GM21515 (cell line): ENCODE measurements at regions not wholly inside any gene's neighbourhood (a gene's known extent, or its start where the extent isn't known, plus 50 kb on each side); places are given as distances from the start of the nearest gene placed in this dataset.
"Not testable (repeated sequence)": the region's sequence is repeated elsewhere in the genome, so short reads cannot be mapped to it uniquely, and the experiment has no call there.

ENCODE experiments used
- ATAC-seq: cut with Tn5 transposase; IDR thresholded peaks from one replicate; pipeline ENCODE4 v1.9.1; 2021; ENCODE audit not compliant: unreplicated experiment

DNA sequence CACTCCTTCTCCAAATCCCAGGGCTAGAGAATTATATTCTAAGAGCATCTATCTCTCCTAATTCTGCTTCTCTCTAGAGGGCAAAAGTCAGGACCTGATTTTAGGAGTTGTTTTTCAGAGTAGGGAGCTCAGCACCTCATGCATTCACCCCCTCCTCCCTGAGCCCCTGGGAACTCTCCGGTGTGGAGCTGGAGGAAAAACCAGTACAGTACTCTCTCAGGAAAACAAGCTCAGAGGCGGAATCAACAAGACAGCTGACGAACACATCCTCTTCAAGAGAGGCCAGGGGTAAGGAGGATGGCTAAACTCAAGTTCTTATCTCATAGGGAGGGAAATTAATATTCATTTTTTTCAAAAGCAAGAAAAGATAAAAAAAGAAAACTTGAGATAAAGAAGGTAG is 120.1 kb upstream of the CDYL start:
- ATAC-seq = no peak

DNA sequence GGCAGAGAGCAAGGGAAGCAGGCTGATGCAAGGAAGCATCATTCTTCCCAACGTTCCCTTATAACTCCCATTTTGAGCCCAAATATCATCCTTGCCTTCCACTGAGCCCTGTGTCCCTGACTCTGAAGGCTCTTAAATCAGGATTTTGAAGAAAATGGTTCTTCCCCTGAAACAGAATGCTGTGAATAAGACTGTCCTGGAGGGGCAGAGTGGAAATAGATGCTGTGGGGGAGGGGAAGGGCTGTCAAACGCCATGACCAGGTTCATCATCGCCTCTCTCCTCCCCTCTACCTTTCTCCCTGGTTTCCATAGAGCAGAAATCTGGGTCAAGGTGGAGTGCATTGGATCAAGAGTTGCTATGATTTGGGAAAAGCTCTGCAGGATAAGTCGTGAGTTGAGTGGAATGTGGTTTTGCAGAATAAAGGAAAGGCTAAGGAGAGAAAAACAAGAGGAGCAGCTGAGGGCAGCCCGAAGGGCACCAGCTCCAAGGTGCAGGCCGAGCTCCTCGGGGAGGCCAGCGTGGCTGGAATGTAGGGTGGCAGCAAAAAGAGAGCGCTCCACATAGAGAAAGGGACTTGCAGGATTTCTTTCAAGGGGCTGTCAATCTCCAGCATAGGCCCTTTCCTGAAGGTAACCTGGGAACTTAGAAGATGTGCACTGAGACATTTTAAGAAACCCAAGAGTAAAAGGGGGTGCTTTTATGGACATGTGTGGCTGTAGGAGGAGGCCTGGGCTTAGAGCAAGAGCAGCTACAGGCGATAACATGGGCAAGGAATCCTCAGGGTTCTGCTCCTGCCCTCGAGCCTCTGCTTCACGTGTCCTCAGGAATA is 120.8 kb upstream of the CDYL start:
- no peak for ATAC-seq

DNA sequence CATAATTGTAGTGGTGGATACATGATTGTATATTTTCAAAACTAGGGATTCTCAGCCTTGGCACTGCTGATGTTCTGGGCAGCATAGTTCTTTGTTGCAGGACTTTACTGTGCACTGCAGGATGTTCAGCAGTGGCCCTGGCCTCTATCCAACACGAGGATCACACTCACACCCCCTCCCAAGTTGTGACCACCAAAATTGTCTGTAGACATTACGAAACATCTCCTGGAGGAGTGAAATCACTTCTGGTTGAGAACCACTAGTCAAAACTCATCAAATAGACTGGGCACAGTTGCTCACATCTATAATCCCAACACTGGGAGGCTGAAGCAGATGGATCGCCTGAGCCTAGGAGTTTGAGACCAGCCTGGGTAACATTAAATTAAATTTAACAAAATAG is 123.1 kb upstream of the CDYL start:
- no peak for ATAC-seq

DNA sequence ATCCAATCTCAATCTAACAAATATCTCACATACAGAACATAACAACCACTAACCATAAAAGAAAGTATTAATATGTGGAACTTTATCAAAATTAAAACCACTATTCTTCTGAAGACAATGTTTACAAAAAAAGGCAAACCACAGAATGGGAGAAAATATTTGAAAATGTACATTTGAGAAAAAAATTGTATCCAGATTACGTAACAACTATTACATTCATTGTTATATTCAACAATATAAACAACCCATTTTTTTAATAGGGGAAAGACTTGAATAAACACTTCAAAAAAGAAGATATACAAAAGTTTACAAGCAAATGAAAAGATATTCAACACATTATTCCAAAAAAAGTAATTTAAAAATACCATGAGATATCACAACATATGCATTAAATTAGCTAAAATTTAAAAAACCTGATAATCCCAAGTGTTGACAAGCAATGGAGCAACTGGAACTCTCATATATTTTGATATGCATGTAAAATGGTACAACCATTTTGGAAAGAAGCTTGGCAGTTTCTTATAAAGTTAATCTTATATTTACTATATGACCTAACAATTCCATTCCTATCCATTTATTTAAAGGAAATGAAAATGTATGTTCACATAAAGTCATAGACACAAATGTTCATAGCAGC is 124.3 kb upstream of the CDYL start:
- no peak for ATAC-seq

DNA sequence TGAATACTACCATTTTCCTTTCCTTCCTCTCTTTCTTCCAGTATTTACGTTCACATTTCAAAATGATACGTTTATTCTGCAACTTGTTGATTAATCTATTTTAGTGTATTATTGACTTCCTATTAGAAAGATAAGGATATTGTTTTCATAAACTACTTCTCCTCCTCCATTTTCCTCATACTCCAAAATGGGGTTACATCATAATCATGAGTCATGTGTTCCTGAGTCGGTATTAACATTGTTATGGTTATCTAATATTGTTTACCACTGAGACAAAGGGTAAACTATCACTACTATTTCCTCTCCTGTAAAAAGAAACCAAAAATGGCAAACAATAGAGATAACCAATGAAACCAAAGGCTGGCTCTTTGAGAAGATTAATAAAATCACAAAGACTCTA is 126.5 kb upstream of the CDYL start:
- no peak for ATAC-seq

DNA sequence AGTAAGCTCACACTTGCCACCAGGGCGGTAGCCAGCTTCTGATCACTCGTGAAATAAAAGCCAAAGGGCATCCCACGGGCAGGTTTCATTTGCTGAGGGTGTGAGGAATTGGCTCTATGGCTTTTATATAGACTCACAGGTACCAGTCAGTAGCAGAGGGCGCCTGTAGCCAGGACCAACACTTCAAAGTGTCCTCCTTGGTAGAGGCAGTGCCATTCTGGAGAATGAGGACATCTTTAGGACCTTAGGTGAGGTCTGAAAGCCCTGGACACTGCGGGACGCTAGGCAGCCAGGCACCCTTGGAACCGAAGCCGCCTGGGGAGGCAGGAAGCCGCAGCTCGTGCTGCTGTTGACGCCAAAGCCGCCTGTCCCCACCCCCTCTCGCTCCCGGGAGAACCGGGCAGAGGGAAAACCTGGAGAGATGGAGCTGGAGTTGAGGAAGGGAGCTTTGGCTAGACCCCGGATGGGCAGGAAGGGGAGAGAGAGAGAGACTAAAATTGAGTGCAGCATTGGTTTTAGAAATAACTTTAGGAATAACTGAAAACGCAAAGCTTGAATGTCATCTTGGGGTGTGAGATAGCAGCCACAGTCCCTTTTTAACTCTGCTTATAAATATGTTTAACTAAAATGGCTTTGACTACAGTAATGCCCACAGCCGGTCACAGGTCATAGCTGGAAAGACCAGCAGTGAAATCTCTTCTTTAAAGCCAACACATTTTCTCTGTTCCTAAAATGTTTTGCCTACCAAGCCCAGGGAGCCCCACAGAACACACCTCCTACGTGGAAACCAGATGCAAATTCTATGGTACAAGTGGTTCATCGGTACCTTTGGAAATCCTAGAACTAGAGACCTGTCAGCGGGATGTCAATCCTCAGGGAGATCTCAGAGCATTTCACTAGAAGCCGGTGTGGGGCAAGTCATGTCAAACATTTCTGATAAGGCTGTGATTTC is 128.5 kb upstream of the CDYL start:
- no peak for ATAC-seq

DNA sequence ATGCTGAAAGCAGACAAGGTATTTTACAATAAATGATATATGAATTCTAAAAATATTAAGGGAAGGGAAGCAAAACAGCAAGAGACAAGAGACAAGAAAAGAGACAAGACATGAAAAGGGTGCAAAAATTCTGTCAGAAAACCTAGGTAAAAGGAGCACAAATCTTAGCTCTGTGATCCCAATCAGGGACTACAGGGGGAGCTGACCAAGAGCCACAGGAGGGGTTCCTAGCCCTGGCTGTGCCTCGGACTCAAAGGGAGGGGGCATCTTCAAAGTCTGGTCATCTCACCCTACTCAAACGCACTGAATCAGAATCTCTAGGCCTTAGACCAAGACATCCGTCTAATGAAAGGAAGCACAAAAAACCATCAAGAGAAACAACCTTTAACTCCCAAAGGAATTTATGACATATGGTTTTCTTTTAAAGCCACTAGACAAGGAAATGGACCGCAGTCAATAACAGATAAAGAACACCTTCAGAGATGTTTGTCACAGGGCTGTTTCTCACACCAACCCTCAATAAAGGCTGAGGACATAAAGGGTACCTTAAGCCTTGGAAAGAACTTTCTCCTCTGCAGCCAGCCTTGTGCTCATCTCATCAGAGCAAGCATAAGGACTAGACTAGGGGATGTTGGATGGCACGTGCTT is 130.4 kb upstream of the CDYL start:
- ATAC-seq = no peak

DNA sequence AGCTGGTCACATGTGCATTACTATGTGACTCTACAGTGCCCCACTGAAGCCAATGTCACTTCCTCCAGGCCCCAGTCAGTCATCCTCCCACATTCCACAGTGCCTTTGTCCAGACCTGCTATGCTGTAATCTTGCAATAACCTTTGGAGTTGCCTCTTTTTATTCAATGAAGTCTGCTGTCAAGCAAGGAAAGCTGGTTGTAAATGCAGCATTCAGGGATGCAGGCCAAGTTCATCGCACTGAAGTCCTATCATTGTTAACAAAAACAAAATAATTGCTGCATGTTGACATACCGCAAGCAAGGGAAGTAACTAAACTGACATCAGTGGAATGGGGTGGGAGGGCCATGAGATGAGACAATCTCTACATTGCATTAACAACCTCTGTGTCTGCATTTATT is 131.2 kb upstream of the CDYL start:
- ATAC-seq = no peak

DNA sequence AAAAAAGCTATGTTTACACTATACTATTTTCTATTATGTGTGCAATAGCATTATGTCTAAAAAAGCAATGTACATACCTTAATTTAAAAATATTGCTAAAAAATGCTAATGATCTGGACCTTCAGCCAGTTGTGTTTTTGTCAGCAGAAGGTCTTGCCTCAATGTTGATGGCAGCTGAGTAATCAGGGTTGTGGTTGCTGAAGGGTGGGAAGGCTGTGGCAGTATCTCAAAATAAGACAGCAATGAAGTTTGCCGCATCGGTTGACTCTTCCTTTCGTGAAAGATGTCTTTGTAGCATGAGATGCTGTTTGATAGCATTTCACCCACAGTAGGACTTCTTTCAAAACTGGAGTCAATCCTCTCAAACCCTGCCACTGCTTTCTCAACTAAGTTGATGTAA is 134.7 kb upstream of the CDYL start:
- no peak for ATAC-seq

DNA sequence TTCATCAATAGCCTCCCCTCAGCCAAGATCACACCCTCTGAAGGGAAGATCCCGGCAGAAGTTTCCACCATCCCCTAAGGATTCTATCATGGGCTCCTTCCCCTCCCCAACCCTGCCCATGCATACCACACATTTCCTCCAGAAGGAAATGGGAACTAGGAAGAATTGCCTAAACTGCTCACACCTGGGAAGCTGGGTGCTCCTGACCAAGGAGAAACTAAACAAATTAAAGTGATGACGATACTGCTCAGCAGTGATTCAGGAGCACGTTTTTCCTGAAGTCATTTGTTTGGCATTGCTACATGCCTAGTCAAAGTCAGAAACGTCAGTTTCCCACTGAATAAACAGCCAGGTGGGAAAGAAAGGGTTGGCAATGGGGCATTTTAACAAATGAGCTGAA is 136.1 kb upstream of the CDYL start:
- no peak for ATAC-seq

DNA sequence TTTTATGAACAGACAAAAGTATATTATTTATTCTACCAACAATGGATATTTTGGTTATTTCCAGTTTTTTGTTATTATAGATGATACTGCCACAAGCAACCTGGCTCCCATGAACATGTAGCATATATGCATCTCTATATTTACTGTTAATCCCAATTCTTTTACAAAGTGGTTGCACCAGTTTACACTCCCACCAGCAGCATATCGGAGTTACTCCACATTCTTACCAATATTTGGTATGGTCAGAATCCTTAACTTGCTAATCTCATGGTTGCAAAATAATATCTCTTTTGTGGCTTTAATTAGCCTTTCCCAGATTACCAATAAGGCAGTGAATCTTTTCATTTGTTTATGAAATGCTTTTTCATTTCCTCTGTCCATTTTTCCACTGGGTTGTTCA is 137.6 kb upstream of the CDYL start:
- ATAC-seq = no peak

DNA sequence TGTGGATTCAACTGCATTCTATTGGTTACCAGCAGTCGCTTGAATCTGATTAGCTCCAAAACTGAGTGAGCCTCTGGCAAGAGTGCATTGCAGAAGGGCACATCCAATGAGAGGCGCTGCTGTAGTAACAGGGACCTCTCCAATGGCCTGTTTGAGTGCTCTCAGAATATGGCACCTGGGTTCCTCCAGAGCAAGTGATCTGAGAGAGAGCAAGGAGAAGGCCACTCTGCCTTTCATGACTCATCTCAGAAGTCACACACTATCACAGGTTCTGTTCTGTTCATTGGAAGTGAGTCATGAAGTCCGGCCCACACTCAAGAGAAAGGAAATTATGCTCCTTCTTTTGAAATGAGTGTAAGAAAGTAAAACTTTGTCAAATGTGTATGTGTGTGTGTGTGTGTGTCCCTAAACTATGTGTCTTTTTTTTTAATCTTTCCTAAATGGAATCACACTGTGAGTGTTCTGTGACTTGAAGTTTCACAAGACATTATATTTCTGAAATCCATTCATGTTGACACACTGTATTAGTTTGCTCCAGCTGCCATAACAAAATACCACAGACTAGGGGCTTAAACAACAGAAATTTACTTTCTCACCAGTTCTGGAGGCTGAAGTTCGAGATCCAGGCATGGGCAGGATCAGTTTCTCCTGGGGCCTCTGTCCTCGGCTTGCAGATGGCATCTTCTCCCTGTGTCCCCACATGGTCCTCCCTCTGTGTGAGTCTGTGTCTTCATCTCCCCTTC is 138.3 kb upstream of the CDYL start:
- peak; percentile 63 for ATAC-seq

DNA sequence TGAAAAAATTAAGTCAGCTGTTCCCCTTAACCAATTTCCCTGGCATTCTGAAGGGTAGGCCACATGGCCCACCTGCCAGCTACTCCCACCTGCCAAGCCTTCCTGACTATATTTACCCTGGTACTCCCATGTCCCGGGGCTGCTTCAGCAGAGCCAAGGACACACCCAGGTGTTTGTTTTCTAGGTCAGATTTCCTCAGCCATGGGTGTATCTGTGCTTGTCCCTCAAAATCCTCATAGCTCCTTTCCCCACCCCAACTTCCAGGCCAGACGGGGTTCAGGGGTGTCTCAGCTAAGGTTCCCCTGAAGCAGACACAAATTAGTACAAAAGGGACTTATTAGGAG is 139.4 kb upstream of the CDYL start:
- ATAC-seq = no peak

DNA sequence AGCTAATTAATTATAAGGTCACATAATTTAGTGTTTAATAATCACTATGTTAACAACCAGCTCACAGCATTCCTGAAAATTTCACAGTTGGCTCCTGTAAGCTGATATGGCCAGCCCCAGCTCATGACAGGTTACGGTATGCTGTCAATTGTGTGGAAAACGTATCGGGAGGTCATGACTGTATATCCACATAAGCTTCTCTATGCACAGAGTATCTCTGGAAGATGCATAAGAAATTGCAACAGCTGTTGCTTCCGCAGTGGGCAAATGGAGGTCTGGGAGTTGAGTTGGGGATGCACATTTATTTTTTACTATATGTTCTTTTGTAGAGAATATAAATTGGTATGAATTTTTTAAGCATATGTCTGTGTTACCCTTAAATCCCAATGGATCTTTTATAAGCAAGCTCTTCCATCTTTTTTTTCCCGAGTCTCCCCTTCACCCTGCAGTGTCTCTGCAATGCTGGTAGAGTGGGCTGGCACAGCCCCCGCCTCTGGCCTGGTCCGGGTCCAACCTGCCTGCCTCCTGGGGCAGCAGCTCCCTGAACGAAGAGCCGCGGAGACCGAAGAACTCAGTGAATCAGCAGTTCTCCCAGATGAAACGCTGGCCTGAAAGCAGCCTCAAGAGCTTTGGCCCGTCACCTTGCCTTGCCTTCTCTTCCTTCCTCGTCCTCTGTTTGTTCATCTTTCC is 139.9 kb upstream of the CDYL start:
- ATAC-seq = no peak

DNA sequence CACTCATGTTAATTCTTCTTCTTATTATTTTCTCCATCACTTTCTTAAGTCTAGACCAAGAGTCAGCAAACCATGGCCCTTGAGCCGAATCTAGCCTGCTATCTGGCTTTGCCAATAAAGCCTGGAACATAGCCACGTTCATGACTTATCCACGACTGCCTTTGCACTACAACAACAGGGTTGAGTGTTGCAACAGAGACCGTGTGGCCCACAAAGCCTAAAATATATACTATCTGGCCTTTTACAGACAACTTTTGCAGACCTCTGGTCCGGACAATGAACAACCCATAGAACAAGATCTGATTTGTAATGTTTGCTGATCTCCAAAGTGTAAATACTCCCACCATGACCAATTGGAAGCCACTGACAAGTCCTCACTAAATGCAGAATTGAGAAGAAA is 140.5 kb upstream of the CDYL start:
- ATAC-seq = no peak

DNA sequence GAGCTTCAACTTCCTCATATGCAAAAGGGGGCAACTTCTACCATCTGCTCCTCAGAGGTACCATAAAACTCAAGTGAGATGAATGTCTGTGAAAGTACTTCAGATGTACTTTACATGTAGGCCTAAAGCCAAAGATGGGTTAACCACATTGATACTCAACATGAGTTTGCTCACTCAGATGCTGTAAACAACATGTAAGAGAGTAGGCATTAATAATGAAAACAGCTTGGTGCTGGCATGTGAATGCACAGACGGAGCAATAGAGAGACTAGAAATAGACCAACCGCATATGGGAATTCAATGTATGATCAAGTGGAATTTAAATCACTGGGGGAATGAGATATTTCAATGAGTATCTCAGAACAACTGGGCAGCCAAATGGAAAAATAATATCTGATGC is 143.8 kb upstream of the CDYL start:
- ATAC-seq = no peak

DNA sequence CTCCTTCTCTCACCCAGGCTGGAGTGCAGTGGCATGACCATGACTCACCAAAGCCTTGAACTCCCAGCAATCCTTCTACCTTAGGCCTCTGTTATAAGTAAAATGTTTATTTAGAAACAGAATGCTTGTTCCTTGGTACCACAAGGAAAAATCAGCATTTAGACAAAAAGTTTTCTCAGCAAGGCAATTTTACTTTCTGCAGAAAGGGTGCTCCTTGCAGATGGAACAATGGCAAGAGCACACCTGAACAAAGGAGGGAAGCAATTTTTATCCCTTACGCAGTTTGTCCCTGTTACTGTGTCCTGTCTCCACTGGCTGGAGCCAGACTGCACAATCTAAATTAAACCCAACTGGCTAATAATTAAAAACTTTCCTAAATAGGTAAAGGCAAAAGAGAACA is 146.4 kb upstream of the CDYL start:
- ATAC-seq = not testable (repeated sequence)

DNA sequence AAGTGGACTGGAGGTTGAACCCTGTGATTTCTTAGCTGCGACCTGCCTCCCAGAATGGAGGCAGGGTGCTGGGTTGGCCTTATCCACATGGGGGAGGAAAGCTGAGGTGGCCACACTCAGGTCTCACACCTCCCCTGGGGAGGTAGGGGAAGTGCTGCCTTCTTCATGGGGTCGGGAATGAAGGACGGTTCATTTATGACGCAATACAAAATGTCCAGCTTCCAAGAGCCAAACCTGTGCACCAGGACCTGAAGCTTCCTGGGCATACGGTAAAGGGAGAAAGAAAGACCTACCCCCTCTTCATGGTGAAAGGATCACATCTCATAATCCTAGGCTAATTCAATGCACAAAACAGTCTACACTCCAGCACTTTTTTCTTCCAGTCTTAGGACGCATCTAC is 150.6 kb upstream of the CDYL start:
- ATAC-seq = no peak

DNA sequence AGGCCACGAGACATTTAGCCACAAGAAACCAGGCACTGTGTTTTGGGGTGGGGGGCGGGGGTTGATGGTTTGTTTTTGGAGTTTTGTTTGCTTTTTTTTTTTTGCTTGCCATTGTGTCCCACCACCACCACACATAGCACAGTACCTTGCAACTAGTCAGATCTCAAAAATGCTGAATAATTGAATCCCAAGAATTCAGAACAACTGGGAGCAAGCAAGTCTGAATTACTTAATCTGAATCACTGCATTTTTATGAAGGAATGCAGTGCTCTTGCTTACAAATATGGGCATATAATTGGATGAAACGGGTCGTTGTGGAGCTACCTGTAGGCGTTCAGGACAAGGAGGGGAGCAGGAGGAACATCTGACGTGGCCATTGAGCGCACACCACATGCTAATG is 151.5 kb upstream of the CDYL start:
- ATAC-seq = no peak
